KMS-11 (cell line): ENCODE measurements at regions not wholly inside any gene's neighbourhood (a gene's known extent, or its start where the extent isn't known, plus 50 kb on each side); places are given as distances from the start of the nearest gene placed in this dataset.

Experiments used
- H2AFZ ChIP-seq: fragments of 200-600 bp; sonication (generic); 2 replicates; pipeline ENCODE4 v1.6.1; 2016; ENCODE audit warnings: antibody characterized with exemption, mixed run types, low read depth
- H3K27ac ChIP-seq: fragments of 200-600 bp; sonication (generic); 2 replicates; pipeline ENCODE4 v1.6.1; 2016; ENCODE audit warnings: mild to moderate bottlenecking, mixed run types
- H3K27me3 ChIP-seq: fragments of 200-600 bp; sonication (generic); 2 replicates; pipeline ENCODE4 v1.6.1; 2017; ENCODE audit warnings: mild to moderate bottlenecking, low read depth, mixed run types, moderate library complexity; ENCODE audit not compliant: insufficient read depth
- H3K36me3 ChIP-seq: fragments of 200-600 bp; sonication (generic); 2 replicates; pipeline ENCODE4 v1.6.1; 2017; ENCODE audit warnings: mild to moderate bottlenecking, mixed run types; ENCODE audit not compliant: insufficient read depth
- H3K4me1 ChIP-seq: fragments of 200-600 bp; sonication (generic); 2 replicates; pipeline ENCODE4 v1.6.1; 2016; ENCODE audit warnings: mild to moderate bottlenecking, low read depth, mixed run types; ENCODE audit not compliant: poor library complexity, severe bottlenecking
- H3K4me2 ChIP-seq: fragments of 200-600 bp; sonication (generic); 2 replicates; pipeline ENCODE4 v1.7.0; 2016; ENCODE audit warnings: mild to moderate bottlenecking, mixed run types
- H3K4me3 ChIP-seq: fragments of 200-600 bp; sonication (generic); IDR thresholded peaks from 2 replicates; pipeline ENCODE4 v1.6.1; 2017; ENCODE audit warnings: low read depth, low read length, mixed read lengths; ENCODE audit not compliant: insufficient read depth
- H3K79me2 ChIP-seq: fragments of 200-600 bp; sonication (generic); 2 replicates; pipeline ENCODE4 v1.6.1; 2016; ENCODE audit warnings: low read depth, mixed run types; ENCODE audit not compliant: insufficient read depth
- H3K9ac ChIP-seq: fragments of 200-600 bp; sonication (generic); 2 replicates; pipeline ENCODE4 v1.6.1; 2016; ENCODE audit warnings: mild to moderate bottlenecking, mixed run types
- H4K20me1 ChIP-seq: fragments of 200-600 bp; sonication (generic); 2 replicates; pipeline ENCODE4 v1.6.1; 2016; ENCODE audit warnings: mild to moderate bottlenecking, mixed run types; ENCODE audit not compliant: insufficient read depth
- CTCF ChIP-seq: fragments of 200-600 bp; sonication (generic); conservative IDR thresholded peaks from 2 replicates; pipeline ENCODE4 v1.6.1; 2017; ENCODE audit warnings: low read depth, mild to moderate bottlenecking, antibody characterized with exemption, low read length, moderate library complexity, mixed read lengths

- no peaks in the 10 kb centered on the region for H3K79me2 ChIP-seq
- no peaks in the 10 kb centered on the region for H3K36me3 ChIP-seq
- no peak for TF ChIP-seq CTCF
- no peaks in the 10 kb centered on the region for H3K27me3 ChIP-seq
- H3K4me2 ChIP-seq = no peak overlapping the region
- H3K4me3 ChIP-seq = no peak overlapping the region
- no peak overlapping the region for H2AFZ ChIP-seq
- H3K9ac ChIP-seq = no peak overlapping the region
- H3K27ac ChIP-seq = no peak overlapping the region
- H4K20me1 ChIP-seq = no peaks in the 10 kb centered on the region
- no peaks in the 10 kb centered on the region for H3K4me1 ChIP-seq
Observed at GRCh38 chr3:177665122-177665808, 468.0 kb upstream of the TBL1XR1 start.

DNA sequence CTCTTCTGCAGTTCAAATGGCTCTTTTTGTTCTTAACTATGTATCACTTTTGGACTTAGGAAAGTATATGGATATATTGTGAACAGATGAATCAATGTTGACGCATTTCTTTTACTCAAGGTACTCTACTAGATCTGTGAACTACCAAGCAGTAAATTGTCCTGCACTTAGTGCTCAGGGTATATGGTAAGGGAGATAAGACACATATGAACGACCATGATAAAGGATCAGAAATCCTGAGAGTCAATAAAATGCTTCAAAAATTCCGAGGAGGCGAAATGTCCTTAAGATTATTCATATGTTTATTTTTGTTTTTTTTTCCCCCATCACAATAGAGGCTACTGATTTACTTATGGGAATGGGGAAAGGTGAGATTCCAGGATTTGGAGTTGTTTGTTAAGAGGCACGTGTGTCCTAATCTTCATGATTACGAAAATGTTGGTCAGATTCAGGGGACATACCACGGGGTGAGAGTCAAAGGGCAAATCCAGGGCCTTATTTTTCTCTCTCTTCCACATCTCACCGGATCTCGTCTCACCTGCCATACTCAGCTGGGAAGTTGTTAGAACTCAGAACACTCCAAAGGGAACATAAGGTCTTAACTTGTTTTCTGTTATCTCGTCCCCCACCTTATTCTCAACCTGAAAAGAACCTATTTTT lies 475.1 kb upstream of the TBL1XR1 start:
- no peak for TF ChIP-seq CTCF
- Histone ChIP-seq H3K4me3 (no peak overlapping the region), H2AFZ (no peak overlapping the region), H3K4me1 (no peaks in the 10 kb centered on the region), H3K27me3 (no peaks in the 10 kb centered on the region), H4K20me1 (no peaks in the 10 kb centered on the region), H3K4me2 (no peak overlapping the region), H3K27ac (no peak overlapping the region), H3K36me3 (no peaks in the 10 kb centered on the region), H3K79me2 (no peaks in the 10 kb centered on the region), H3K9ac (no peak overlapping the region)

GRCh38 chr3:177673112-177673914 lies 476.0 kb upstream of the TBL1XR1 start:
- H4K20me1 ChIP-seq = no peaks in the 10 kb centered on the region
- no peaks in the 10 kb centered on the region for H3K4me1 ChIP-seq
- H3K79me2 ChIP-seq = no peaks in the 10 kb centered on the region
- no peaks in the 10 kb centered on the region for H3K36me3 ChIP-seq
- H3K27me3 ChIP-seq = no peaks in the 10 kb centered on the region
- no peak overlapping the region for H2AFZ ChIP-seq
- no peak overlapping the region for H3K4me3 ChIP-seq
- no peak overlapping the region for H3K4me2 ChIP-seq
- no peak overlapping the region for H3K27ac ChIP-seq
- TF ChIP-seq CTCF = no peak
- H3K9ac ChIP-seq = no peak overlapping the region

- Histone ChIP-seq H3K27ac (no peak overlapping the region), H3K4me2 (no peak overlapping the region), H3K9ac (no peak overlapping the region), H3K4me3 (no peak overlapping the region), H3K79me2 (no peaks in the 10 kb centered on the region), H2AFZ (no peak overlapping the region), H3K36me3 (no peaks in the 10 kb centered on the region), H3K4me1 (no peaks in the 10 kb centered on the region), H4K20me1 (no peaks in the 10 kb centered on the region), H3K27me3 (no peaks in the 10 kb centered on the region)
- no peak for TF ChIP-seq CTCF
Observed at GRCh38 chr3:177674186-177674585, 476.9 kb upstream of the TBL1XR1 start.
